T-cell (primary cell): ENCODE measurements at regions not wholly inside any gene's neighbourhood (a gene's known extent, or its start where the extent isn't known, plus 50 kb on each side); places are given as distances from the start of the nearest gene placed in this dataset.
"Not testable (repeated sequence)": the region's sequence is repeated elsewhere in the genome, so short reads cannot be mapped to it uniquely, and the experiment has no call there.

Experiments used
- ATAC-seq, 4 experiments: fragments of 200-7000 bp in 3 of 4; fragments of 150-1000 bp in 1 of 4; cut with Tn5 transposase; replicated peaks in 1 of 4; 1 replicate in 3 of 4; 2 replicates in 1 of 4; pipeline ENCODE4 v1.10.0; 2021; ENCODE audit warnings: moderate library complexity in 3 of 4, mild to moderate bottlenecking in 2 of 4, moderate number of reproducible peaks in 1 of 4
- CTCF ChIA-PET, 2 donors: fragments of 300-600 bp; sonication (Branson Sonifier 250); formaldehyde crosslinking; loops; one replicate each; lab custom pipeline; 2022; ENCODE audit warnings: antibody characterized with exemption in 2 of 2; lab: Charles Lee
- POLR2A ChIA-PET, 2 donors: fragments of 300-600 bp; sonication (Branson Sonifier 250); formaldehyde crosslinking; loops; one replicate each; lab custom pipeline; 2022; ENCODE audit warnings: antibody characterized with exemption in 2 of 2; lab: Charles Lee
- DNase-seq, 35 experiments: peaks; one replicate each; pipeline versions ENCODE4 v3.0.0 to v3.0.0-alpha.2; 2013 to 2023
- H3K27ac ChIP-seq: one replicate; pipeline ENCODE4 v1.5.1; 2013; ENCODE audit warnings: low read length
- H3K27me3 ChIP-seq, 2 experiments: replicated peaks in 1 of 2; 1 replicate in 1 of 2; 2 replicates in 1 of 2; pipeline versions ENCODE4 v1.6.1 to v1.7.0; 2013; ENCODE audit warnings: low read length in 1 of 2, mixed read lengths in 1 of 2; ENCODE audit not compliant: control insufficient read depth in 2 of 2, insufficient read depth in 2 of 2; ENCODE audit errors: extremely low read depth in 1 of 2
- H3K36me3 ChIP-seq, 2 donors: 1 replicate in 1 of 2; 2 replicates in 1 of 2; pipeline versions ENCODE4 v1.6.1 to v1.7.0; 2013; ENCODE audit warnings: low read length in 1 of 2; ENCODE audit not compliant: control insufficient read depth in 2 of 2, insufficient read depth in 1 of 2; ENCODE audit errors: extremely low read depth in 1 of 2
- H3K4me1 ChIP-seq, 2 experiments: 1 replicate in 1 of 2; 2 replicates in 1 of 2; pipeline versions ENCODE4 v1.6.1 to v1.7.0; 2013; ENCODE audit warnings: low read length in 2 of 2, mixed read lengths in 1 of 2; ENCODE audit not compliant: insufficient read depth in 2 of 2, control insufficient read depth in 1 of 2; ENCODE audit errors: extremely low read depth in 1 of 2
- H3K4me3 ChIP-seq, 2 donors: 1 replicate in 1 of 2; 2 replicates in 1 of 2; pipeline versions ENCODE4 v1.5.1 to v1.7.0; 2013; ENCODE audit warnings: mild to moderate bottlenecking in 2 of 2, low read length in 1 of 2, moderate library complexity in 1 of 2; ENCODE audit not compliant: control insufficient read depth in 1 of 2; ENCODE audit errors: extremely low read depth in 1 of 2
- H3K9me3 ChIP-seq: 2 replicates; pipeline ENCODE4 v1.7.0; 2013
- H3K27ac Mint-ChIP-seq, 2 donors: one replicate each; pipeline ENCODE4 v1.8.0; 2020 to 2021; ENCODE audit warnings: mild to moderate bottlenecking in 2 of 2, mixed read lengths in 2 of 2
- H3K27me3 Mint-ChIP-seq, 2 donors: one replicate each; pipeline ENCODE4 v1.8.0; 2021 to 2022; ENCODE audit warnings: mixed read lengths in 2 of 2
- H3K36me3 Mint-ChIP-seq: one replicate; pipeline ENCODE4 v1.8.0; 2021; ENCODE audit warnings: mixed read lengths
- H3K4me1 Mint-ChIP-seq, 3 donors: one replicate each; pipeline ENCODE4 v1.8.0; 2020 to 2022; ENCODE audit warnings: mixed read lengths in 3 of 3, mild to moderate bottlenecking in 1 of 3
- H3K4me3 Mint-ChIP-seq, 3 donors: one replicate each; pipeline ENCODE4 v1.8.0; 2020 to 2022; ENCODE audit warnings: mild to moderate bottlenecking in 3 of 3, mixed read lengths in 3 of 3, moderate library complexity in 3 of 3
- H3K9me3 Mint-ChIP-seq, 3 donors: one replicate each; pipeline ENCODE4 v1.8.0; 2020 to 2022; ENCODE audit warnings: mixed read lengths in 3 of 3
- WGBS: methylation state at CpG from one replicate; pipeline ENCODE4 v1.1.5; 2013; ENCODE audit warnings: missing lambda C conversion rate; ENCODE audit not compliant: insufficient coverage; 5-methylcytosine and 5-hydroxymethylcytosine counted together

DNA sequence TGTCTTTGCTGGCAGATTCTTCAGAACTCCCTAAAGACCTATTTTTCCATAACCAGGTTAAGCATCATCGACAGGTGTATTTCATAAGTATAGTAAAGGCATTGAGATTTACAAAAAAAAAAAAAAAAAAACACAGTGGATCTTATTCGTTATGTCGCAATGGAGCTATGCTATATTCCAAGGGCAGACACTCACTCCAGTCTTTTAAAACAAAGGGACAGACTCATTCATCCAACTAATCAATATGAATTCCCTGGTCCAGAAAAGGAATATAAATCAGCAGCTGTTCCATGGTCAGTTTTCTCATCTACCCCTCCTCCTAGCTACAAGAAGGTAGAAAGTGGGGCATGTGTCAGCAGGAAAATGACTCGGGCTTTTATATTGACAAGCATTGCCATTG, 97.7 kb upstream of the MON1B start:
- no CpG with 5 or more reads among the region's 4 CpGs for WGBS
- DNase-seq (no peak), ATAC-seq (no peak)
- H3K27ac ChIP-seq, result no peak overlapping the region
- Mint-ChIP-seq H3K27me3 (no peaks in the 10 kb centered on the region), H3K36me3 (no peaks in the 10 kb centered on the region), H3K4me3 (no peak overlapping the region), H3K4me1 (no peaks in the 10 kb centered on the region), H3K27ac (no peak overlapping the region), H3K9me3 (no peaks in the 10 kb centered on the region)
- no peaks in the 10 kb centered on the region for H3K9me3 ChIP-seq
- ChIA-PET CTCF (interaction anchor here in 1 of 2 donors (0.6 kb wide), 1 partner anchor 307 kb away, joined by 3 read pairs; no protein-coding TSS in a partner anchor), POLR2A (interaction anchor here in 1 of 2 donors (0.6 kb wide), 1 partner anchor 1885 kb away, joined by 6 read pairs; no protein-coding TSS in a partner anchor)
- H3K4me3 ChIP-seq, result no peak overlapping the region
- H3K27me3 ChIP-seq, result no peaks in the 10 kb centered on the region
- H3K4me1 ChIP-seq, result no peaks in the 10 kb centered on the region
- H3K36me3 ChIP-seq, result no peaks in the 10 kb centered on the region

DNA sequence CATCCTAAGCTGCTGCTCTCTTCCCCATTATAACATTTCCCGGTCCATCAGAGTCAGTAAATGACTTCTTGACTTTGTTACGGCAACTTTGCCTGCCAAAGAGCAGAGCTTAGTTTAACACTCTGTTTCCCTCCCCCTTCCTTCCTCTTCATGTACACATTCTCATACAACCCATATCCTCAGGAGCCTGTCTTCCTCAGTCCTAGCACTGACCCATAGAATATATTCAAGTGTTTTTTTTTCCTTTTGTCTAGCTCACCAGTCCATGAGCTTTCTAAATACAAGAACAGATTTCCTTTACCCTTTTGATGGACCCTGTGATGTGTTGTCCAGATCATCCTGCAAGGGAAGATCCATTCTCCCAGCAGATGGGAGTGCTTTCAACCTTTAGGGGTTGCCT, 97.0 kb upstream of the MON1B start:
- ATAC-seq, result no peak
- POLR2A ChIA-PET, result no interaction called here
- no peaks in the 10 kb centered on the region for H3K9me3 ChIP-seq
- no peaks in the 10 kb centered on the region for H3K27me3 ChIP-seq
- H3K4me3 Mint-ChIP-seq, result no peak overlapping the region
- H3K27ac ChIP-seq, result no peak overlapping the region
- DNase-seq, result no peak
- CTCF ChIA-PET, result no interaction called here
- WGBS, result 74% methylated on average over 2 of the region's 2 CpGs
- H3K36me3 Mint-ChIP-seq, result no peaks in the 10 kb centered on the region
- no peaks in the 10 kb centered on the region for H3K9me3 Mint-ChIP-seq
- H3K27me3 Mint-ChIP-seq, result no peaks in the 10 kb centered on the region
- H3K4me3 ChIP-seq, result no peak overlapping the region
- no peaks in the 10 kb centered on the region for H3K36me3 ChIP-seq
- H3K27ac Mint-ChIP-seq, result no peak overlapping the region
- no peaks in the 10 kb centered on the region for H3K4me1 Mint-ChIP-seq
- H3K4me1 ChIP-seq, result no peaks in the 10 kb centered on the region

DNA sequence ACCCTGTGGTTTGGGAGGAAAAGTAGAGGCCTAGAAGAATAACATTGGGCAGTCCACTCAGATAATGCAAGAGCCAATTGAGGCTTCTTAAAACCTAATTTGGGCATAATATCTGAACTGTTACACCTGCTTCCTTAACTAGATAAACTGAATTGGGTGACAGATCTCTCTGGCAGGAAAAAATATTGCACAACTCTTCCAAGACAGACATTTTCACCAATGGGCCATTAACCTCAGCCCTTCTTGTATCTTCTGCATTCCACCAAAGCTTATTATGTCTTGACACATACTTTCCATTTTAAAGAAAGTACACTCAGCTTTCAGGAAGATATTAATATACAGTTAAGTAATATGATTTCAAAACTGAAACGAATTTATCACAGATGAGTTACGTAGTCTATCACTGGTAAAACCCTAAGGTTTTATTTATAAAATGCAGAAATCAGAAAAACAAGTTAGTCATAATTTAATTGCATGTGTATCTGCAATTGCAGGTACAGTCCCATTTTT, 79.9 kb upstream of the MON1B start:
- ChIA-PET CTCF (no interaction called here), POLR2A (no interaction called here)
- H3K27me3 Mint-ChIP-seq, result peaks cover 0 to 1% of the 10 kb centered on the region in 2 donors
- H3K4me3 Mint-ChIP-seq, result no peak overlapping the region
- Histone ChIP-seq H3K27ac (no peak overlapping the region), H3K4me1 (no peaks in the 10 kb centered on the region), H3K9me3 (no peaks in the 10 kb centered on the region), H3K27me3 (no peaks in the 10 kb centered on the region), H3K4me3 (no peak overlapping the region), H3K36me3 (no peaks in the 10 kb centered on the region)
- ATAC-seq (no peak), DNase-seq (no peak)
- H3K9me3 Mint-ChIP-seq, result peaks cover 0 to under 1% (median 0%) of the 10 kb centered on the region in 3 donors
- no peak overlapping the region for H3K27ac Mint-ChIP-seq
- H3K4me1 Mint-ChIP-seq, result no peaks in the 10 kb centered on the region
- no peaks in the 10 kb centered on the region for H3K36me3 Mint-ChIP-seq
- WGBS, result no CpG with 5 or more reads among the region's 2 CpGs

DNA sequence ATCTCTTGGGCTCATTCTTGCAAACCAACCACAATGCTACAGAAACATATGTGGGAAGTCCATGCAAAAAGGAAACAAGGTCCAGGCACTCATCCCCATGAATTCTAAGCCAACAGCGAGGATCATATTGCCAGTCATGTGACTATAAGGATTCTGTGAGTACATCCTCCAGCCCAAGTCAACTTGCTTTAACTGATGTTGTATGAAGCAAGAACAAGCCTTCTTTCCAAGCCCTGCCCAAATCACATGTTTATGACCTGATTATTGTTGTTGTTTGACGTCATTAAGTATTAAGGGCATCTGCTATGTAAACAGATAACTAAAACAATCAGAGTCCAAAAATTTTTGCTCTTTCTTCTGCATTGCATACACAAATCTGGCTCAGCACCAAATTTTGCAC, 78.2 kb upstream of the MON1B start:
- Mint-ChIP-seq H3K9me3 (no peaks in the 10 kb centered on the region), H3K36me3 (no peaks in the 10 kb centered on the region), H3K4me1 (no peaks in the 10 kb centered on the region), H3K4me3 (no peak overlapping the region), H3K27me3 (peaks cover 2 to 3% of the 10 kb centered on the region in 2 donors), H3K27ac (no peak overlapping the region)
- no peak for ATAC-seq
- H3K36me3 ChIP-seq, result no peaks in the 10 kb centered on the region
- no peaks in the 10 kb centered on the region for H3K9me3 ChIP-seq
- H3K27me3 ChIP-seq, result no peaks in the 10 kb centered on the region
- H3K4me1 ChIP-seq, result no peaks in the 10 kb centered on the region
- WGBS, result no CpG with 5 or more reads among the region's 2 CpGs
- CTCF ChIA-PET, result no interaction called here
- POLR2A ChIA-PET, result no interaction called here
- no peak for DNase-seq
- H3K4me3 ChIP-seq, result no peak overlapping the region
- H3K27ac ChIP-seq, result no peak overlapping the region

DNA sequence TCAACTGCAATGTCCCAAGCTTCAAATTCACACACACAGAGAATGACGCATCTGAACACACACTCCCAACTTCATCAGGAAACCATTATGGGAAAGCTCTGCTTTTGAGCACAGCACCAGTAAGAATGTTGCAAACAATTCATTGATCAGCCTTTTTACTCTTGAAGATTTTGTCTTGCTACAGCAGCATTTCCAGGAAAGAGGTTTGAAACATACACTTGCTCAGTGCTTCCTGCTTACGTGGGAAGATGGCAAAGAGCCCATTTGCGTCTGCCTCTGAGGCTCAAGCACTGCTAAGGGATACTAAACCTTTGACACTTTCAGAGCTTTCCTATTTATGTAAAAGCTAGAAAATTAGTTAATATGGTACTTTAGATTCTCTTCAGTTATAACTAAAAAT, 77.2 kb upstream of the MON1B start:
- no peak for DNase-seq
- Mint-ChIP-seq H3K9me3 (no peaks in the 10 kb centered on the region), H3K36me3 (no peaks in the 10 kb centered on the region), H3K27me3 (peaks cover 3 to 10% of the 10 kb centered on the region in 2 donors), H3K4me1 (no peaks in the 10 kb centered on the region), H3K4me3 (no peak overlapping the region), H3K27ac (no peak overlapping the region)
- no peaks in the 10 kb centered on the region for H3K9me3 ChIP-seq
- no peak overlapping the region for H3K4me3 ChIP-seq
- no peaks in the 10 kb centered on the region for H3K36me3 ChIP-seq
- ChIA-PET POLR2A (no interaction called here), CTCF (no interaction called here)
- H3K4me1 ChIP-seq, result no peaks in the 10 kb centered on the region
- no peaks in the 10 kb centered on the region for H3K27me3 ChIP-seq
- WGBS, result 100% methylated on average over 1 of the region's 3 CpGs
- H3K27ac ChIP-seq, result no peak overlapping the region
- no peak for ATAC-seq

DNA sequence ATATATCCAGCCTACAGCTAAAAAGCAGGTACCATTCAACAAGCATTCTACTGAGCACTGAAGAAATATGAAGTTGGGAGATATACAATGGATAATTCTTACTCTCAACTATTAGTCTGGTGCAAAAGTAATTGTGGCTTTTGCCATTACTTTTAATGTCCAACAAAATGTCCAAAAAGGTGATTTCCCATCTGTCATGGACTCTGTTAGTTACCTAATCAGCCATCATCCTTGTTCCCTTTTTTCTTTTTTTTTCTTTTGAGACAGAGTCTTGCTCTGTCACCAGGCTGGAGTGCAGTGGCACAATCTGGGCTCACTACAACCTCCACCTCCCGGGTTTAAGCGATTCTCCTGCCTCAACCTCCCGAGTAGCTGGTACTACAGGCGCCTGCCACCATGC, 76.6 kb upstream of the MON1B start:
- H3K4me3 ChIP-seq, CTCF ChIA-PET, POLR2A ChIA-PET, H3K27ac ChIP-seq, H3K4me1 Mint-ChIP-seq, H3K27ac Mint-ChIP-seq, H3K4me1 ChIP-seq, H3K36me3 Mint-ChIP-seq, H3K4me3 Mint-ChIP-seq, H3K36me3 ChIP-seq, H3K9me3 ChIP-seq, H3K9me3 Mint-ChIP-seq, DNase-seq, H3K27me3 ChIP-seq, ATAC-seq: not testable (repeated sequence)
- peaks cover 7 to 13% of the 10 kb centered on the region in 2 donors for H3K27me3 Mint-ChIP-seq
- 100% methylated on average over 1 of the region's 4 CpGs for WGBS

DNA sequence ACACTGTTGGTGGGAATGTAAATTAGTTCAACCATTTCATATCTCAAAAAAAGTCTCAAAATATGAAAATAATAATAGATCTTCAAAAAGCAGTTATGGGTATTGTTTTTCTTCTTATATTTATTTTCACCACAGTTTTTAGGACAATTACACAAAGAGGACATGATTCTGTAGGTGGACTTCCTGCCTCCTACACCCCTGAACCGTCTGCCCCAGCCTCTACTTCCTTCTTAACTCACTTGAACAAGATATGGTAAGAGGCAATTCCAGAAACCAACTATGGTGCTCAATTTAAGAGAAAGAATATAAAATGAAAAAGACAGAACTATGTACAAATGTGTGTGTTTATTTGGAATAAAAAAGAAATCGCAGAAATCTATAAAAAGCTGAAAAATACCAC, 74.1 kb upstream of the MON1B start:
- ChIA-PET POLR2A (no interaction called here), CTCF (no interaction called here)
- no peak overlapping the region for H3K27ac Mint-ChIP-seq
- no CpG with 5 or more reads among the region's 2 CpGs for WGBS
- DNase-seq (no peak), ATAC-seq (no peak)
- Histone ChIP-seq H3K4me1 (no peaks in the 10 kb centered on the region), H3K36me3 (no peaks in the 10 kb centered on the region), H3K27me3 (peaks cover 0 to 1% of the 10 kb centered on the region in 2 experiments), H3K4me3 (no peak overlapping the region), H3K27ac (no peak overlapping the region), H3K9me3 (no peaks in the 10 kb centered on the region)
- H3K4me3 Mint-ChIP-seq, result no peak overlapping the region
- H3K36me3 Mint-ChIP-seq, result no peaks in the 10 kb centered on the region
- H3K4me1 Mint-ChIP-seq, result no peaks in the 10 kb centered on the region
- peaks cover 7 to 18% of the 10 kb centered on the region in 2 donors for H3K27me3 Mint-ChIP-seq
- no peaks in the 10 kb centered on the region for H3K9me3 Mint-ChIP-seq
